EL (cell line): ENCODE measurements at regions not wholly inside any gene's neighbourhood (a gene's known extent, or its start where the extent isn't known, plus 50 kb on each side); places are given as distances from the start of the nearest gene placed in this dataset.

Source experiments
- DNase-seq: peaks from one replicate; pipeline ENCODE4 v3.0.0-alpha.2; 2016

DNA sequence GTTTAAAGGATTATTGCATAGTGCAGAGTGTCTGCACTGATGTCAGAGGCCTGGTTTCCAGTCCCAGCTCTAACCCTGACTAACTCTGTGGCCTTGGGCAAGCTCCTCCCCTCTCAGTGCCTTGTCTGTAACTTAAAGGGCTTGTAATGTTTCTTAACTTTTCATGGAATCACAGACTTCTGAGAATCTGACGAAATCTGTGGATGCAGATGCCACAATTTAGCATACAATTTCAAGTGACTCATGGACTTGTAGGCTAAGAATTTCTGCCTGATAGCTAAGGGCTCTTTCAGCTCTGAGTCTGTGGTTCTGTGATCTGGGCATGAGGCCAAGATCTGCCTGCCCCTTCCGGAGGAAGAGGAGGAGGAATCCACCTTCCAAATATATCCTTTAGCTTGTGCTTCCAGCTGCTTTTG lies 236.9 kb downstream of the AR start:
- peak; percentile 93 for DNase-seq

DNA sequence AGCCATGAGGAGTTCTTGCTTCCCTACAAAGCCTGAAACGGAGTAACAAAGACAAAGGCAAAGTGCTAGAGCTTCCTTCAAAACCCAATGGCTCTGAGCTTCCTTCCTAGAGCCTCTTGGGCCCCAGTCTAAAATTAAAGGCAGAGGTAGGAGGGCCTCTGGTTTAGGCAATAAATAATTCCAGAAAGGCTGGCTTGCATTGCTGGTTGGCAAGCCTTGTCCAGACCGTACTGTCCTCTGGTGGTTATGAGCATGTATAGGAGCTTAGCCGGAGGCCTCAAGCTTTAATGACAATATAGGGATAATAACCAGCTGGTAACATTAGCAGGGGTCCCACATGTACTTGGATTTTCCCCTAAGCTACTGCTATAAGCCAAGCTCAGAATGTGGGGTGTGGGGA lies 237.3 kb downstream of the AR start:
- DNase-seq, result no peak

DNA sequence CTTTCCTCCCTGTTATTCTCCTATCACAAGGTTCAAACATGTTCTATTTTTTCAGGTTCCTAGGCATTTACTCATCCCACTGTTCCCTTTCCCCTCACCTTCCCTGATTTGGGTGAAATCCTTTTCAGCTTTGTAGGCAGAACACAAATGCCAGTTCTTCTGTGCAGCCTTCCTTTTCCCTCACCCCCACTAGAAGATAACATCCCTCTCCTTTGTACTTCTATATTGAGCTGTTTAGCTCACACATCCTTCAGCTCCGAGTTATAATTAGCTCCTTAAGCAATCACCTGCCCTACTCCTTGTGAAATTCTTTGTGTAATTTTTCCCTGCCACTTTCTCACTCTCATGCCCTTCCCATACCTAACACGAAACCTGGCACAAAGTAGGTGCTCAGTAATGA lies 240.9 kb downstream of the AR start:
- no peak for DNase-seq

DNA sequence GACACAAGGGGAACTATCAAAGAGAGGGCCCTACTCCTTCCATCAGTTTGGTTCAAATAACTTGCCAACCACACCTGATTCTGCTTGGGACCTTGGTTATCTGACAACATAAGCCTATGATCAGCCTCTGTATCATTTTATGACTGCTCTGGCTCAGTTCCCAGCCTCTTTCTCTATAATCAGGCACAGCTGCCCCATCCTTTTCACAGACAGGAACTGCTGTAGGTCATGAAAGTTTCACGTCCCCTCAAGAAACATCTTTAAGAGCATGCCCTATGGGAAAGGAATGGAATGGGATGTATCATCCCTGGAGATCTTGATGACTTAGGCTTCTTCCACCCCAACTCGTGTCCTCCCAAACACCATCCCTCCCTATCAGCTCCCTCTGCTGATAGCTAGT lies 243.4 kb downstream of the AR start:
- peak; percentile 13 for DNase-seq

DNA sequence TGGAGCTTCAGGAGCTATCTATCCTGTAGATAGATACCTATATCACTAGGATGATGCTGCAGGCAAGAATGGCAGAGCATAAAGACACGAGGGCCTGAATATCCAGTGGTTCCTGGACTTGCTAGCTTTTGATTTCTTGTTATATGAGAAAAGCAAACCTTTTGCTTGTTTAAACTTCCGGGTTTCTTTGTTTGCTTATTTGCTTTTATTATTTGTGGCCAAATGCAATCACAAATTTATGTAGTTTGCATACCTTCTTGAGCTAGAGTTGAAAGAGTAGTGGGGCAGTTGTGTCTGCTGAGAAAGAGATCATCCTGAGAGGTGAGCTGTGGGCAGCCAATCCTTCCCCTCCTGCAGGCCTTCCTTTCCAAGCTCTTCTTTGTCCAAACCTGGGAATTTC lies 245.7 kb downstream of the AR start:
- no peak for DNase-seq
